Naive thymus-derived CD4-positive, alpha-beta T cell (primary cell): ENCODE measurements at regions not wholly inside any gene's neighbourhood (a gene's known extent, or its start where the extent isn't known, plus 50 kb on each side); places are given as distances from the start of the nearest gene placed in this dataset.
"Not testable (repeated sequence)": the region's sequence is repeated elsewhere in the genome, so short reads cannot be mapped to it uniquely, and the experiment has no call there.

ENCODE experiments used
- ATAC-seq: fragments of 150-1000 bp; cut with Tn5 transposase; 2 replicates; pipeline ENCODE4 v1.10.0; 2021; ENCODE audit warnings: mild to moderate bottlenecking, moderate library complexity
- CTCF ChIA-PET: fragments of 350-600 bp; sonication (Branson Sonifier 250); formaldehyde crosslinking; loops from one replicate; lab custom pipeline; 2021; ENCODE audit warnings: antibody characterized with exemption; lab: Charles Lee
- POLR2A ChIA-PET: fragments of 350-600 bp; sonication (Branson Sonifier 250); formaldehyde crosslinking; loops from one replicate; lab custom pipeline; 2021; ENCODE audit warnings: antibody characterized with exemption, inconsistent platforms; lab: Charles Lee
- DNase-seq, 9 donors: peaks; one replicate each; pipeline versions ENCODE4 v3.0.0 to v3.0.0-alpha.2; 2020 to 2022; ENCODE audit warnings: mixed read lengths in 1 of 9
- H3K27ac ChIP-seq: one replicate; pipeline ENCODE4 v1.7.0; 2013; ENCODE audit warnings: mild to moderate bottlenecking, low read depth, low read length, moderate library complexity
- H3K27me3 ChIP-seq, 2 donors: one replicate each; pipeline ENCODE4 v1.7.0; 2013; ENCODE audit warnings: low read length in 2 of 2, mild to moderate bottlenecking in 2 of 2, moderate library complexity in 2 of 2; ENCODE audit not compliant: control insufficient read depth in 2 of 2, insufficient read depth in 2 of 2
- H3K36me3 ChIP-seq, 3 experiments: 1 replicate in 2 of 3; 2 replicates in 1 of 3; pipeline ENCODE4 v1.7.0; 2013; ENCODE audit warnings: low read length in 3 of 3, mild to moderate bottlenecking in 3 of 3, moderate library complexity in 1 of 3; ENCODE audit not compliant: insufficient read depth in 3 of 3, control insufficient read depth in 2 of 3
- H3K4me1 ChIP-seq, 2 donors: one replicate each; pipeline ENCODE4 v1.7.0; 2013; ENCODE audit warnings: low read length in 2 of 2, mild to moderate bottlenecking in 2 of 2, moderate library complexity in 1 of 2; ENCODE audit not compliant: control insufficient read depth in 2 of 2, insufficient read depth in 2 of 2
- H3K4me3 ChIP-seq: 2 replicates; pipeline ENCODE4 v1.7.0; 2013; ENCODE audit warnings: mild to moderate bottlenecking, low read length
- H3K9me3 ChIP-seq, 3 experiments: 1 replicate in 2 of 3; 2 replicates in 1 of 3; pipeline ENCODE4 v1.7.0; 2013; ENCODE audit warnings: low read length in 3 of 3; ENCODE audit not compliant: control insufficient read depth in 2 of 3
- H3K27ac Mint-ChIP-seq, 9 donors: one replicate each; pipeline ENCODE4 v1.8.0; 2020 to 2022; ENCODE audit warnings: mixed read lengths in 9 of 9, mild to moderate bottlenecking in 8 of 9, moderate library complexity in 5 of 9, inconsistent platforms in 2 of 9
- H3K27me3 Mint-ChIP-seq, 5 donors: one replicate each; pipeline ENCODE4 v1.8.0; 2021 to 2022; ENCODE audit warnings: mixed read lengths in 5 of 5, mild to moderate bottlenecking in 1 of 5
- H3K36me3 Mint-ChIP-seq, 5 donors: one replicate each; pipeline ENCODE4 v1.8.0; 2020 to 2022; ENCODE audit warnings: mixed read lengths in 5 of 5, mild to moderate bottlenecking in 3 of 5, inconsistent platforms in 1 of 5
- H3K4me1 Mint-ChIP-seq, 7 donors: one replicate each; pipeline ENCODE4 v1.8.0; 2020 to 2022; ENCODE audit warnings: mixed read lengths in 7 of 7, mild to moderate bottlenecking in 3 of 7, inconsistent platforms in 1 of 7
- H3K4me3 Mint-ChIP-seq, 10 donors: one replicate each; pipeline ENCODE4 v1.8.0; 2020 to 2022; ENCODE audit warnings: mild to moderate bottlenecking in 10 of 10, mixed read lengths in 10 of 10, moderate library complexity in 6 of 10, inconsistent platforms in 2 of 10
- H3K9me3 Mint-ChIP-seq, 11 donors: one replicate each; pipeline ENCODE4 v1.8.0; 2020 to 2022; ENCODE audit warnings: mixed read lengths in 11 of 11, mild to moderate bottlenecking in 4 of 11, inconsistent platforms in 1 of 11, moderate library complexity in 1 of 11
- intact Hi-C, 2 donors: fragments of 100-400 bp; cut with micrococcal nuclease; formaldehyde crosslinking; loops; one replicate each; pipeline ENCODE4 v1.15.1; 2023

GRCh38 chr11:33976495-33977199 is 74.9 kb upstream of the CAPRIN1 start:
- Mint-ChIP-seq H3K4me1 (no peaks in the 10 kb centered on the region), H3K27me3 (peaks cover 6 to 16% (median 10%) of the 10 kb centered on the region in 5 donors), H3K9me3 (no peaks in the 10 kb centered on the region), H3K36me3 (no peaks in the 10 kb centered on the region), H3K27ac (no peak overlapping the region), H3K4me3 (no peak overlapping the region)
- H3K27me3 ChIP-seq, result no peaks in the 10 kb centered on the region
- ATAC-seq, result no peak
- no peak overlapping the region for H3K4me3 ChIP-seq
- intact Hi-C loops, result no loop called here
- H3K4me1 ChIP-seq, result no peaks in the 10 kb centered on the region
- ChIA-PET POLR2A (interaction anchor here (0.6 kb wide), 1 partner anchor 251 kb away, joined by 3 read pairs; no protein-coding TSS in a partner anchor), CTCF (no interaction called here)
- H3K36me3 ChIP-seq, result no peaks in the 10 kb centered on the region
- H3K27ac ChIP-seq, result no peak overlapping the region
- no peak for DNase-seq
- no peaks in the 10 kb centered on the region for H3K9me3 ChIP-seq

- no peak for ATAC-seq
- Mint-ChIP-seq H3K4me3 (no peak overlapping the region), H3K4me1 (peaks cover 0 to under 1% (median 0%) of the 10 kb centered on the region in 7 donors), H3K36me3 (no peaks in the 10 kb centered on the region), H3K9me3 (no peaks in the 10 kb centered on the region), H3K27me3 (peaks cover 4 to 14% (median 13%) of the 10 kb centered on the region in 5 donors), H3K27ac (no peak overlapping the region)
- intact Hi-C loops, result no loop called here
- Histone ChIP-seq H3K4me3 (no peak overlapping the region), H3K27me3 (no peaks in the 10 kb centered on the region), H3K9me3 (no peaks in the 10 kb centered on the region), H3K4me1 (no peaks in the 10 kb centered on the region), H3K36me3 (no peaks in the 10 kb centered on the region), H3K27ac (no peak overlapping the region)
- DNase-seq, result no peak
- ChIA-PET CTCF (interaction anchor here (0.6 to 1.7 kb wide), 2 partner anchors 12 to 147 kb away, joined by 3 to 4 read pairs; no protein-coding TSS in a partner anchor), POLR2A (no interaction called here)
Observed at GRCh38 chr11:33974804-33975203, 76.7 kb upstream of the CAPRIN1 start.

DNA sequence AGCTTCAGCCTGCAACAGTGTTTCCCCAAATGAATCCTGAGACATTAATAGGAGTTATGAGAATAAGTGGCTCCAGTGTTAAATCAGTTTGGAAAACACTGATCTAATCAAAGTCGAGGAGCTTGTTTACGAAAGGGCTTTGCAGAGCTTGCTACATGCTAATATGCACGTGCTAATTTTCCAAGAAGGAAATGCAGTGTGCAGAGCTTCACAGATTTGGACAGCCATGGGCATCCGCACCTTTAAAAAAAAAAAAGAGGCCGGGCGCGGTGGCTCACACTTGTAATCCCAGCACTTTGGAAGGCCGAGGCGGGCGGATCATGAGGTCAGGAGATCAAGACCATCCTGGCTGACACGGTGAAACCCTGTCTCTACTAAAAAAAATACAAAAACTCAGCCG is 79.7 kb upstream of the LMO2 start:
- H3K9me3 Mint-ChIP-seq, H3K4me1 Mint-ChIP-seq, H3K27ac ChIP-seq, H3K36me3 Mint-ChIP-seq, H3K4me3 ChIP-seq, POLR2A ChIA-PET, H3K4me3 Mint-ChIP-seq, H3K4me1 ChIP-seq, CTCF ChIA-PET, H3K9me3 ChIP-seq, H3K27ac Mint-ChIP-seq, H3K27me3 ChIP-seq, H3K36me3 ChIP-seq, DNase-seq, ATAC-seq: not testable (repeated sequence)
- intact Hi-C loops, result loop anchor here in 1 of 2 donors (1.0 kb wide), 2 partner anchors 113 to 163 kb away; no protein-coding TSS in a partner anchor
- peaks cover 9 to 19% (median 12%) of the 10 kb centered on the region in 5 donors for H3K27me3 Mint-ChIP-seq

DNA sequence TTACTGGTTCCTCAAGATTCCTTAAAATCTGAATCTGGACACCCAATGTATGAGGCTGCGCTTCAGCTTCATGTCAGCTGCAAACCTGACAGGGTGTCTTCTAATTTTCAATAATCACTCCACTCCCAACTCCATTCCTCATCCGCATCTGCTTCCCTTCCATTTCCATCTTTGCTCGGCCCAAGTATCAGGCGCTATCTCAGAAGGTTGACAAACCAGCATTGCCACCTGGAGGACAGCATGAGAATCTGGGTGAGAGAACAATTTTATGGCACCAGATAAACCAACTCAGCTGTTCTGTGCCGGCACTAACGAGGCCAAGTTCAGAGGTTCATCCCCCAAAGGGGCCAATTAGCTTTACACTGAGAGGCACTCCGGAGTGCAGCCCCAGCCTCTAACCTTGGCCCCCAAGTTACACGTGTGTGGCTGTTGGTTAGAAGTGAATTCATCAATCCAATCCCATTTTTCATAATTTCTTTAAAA is 79.1 kb upstream of the LMO2 start:
- Histone ChIP-seq H3K4me1 (no peaks in the 10 kb centered on the region), H3K27me3 (no peaks in the 10 kb centered on the region), H3K36me3 (no peaks in the 10 kb centered on the region), H3K4me3 (no peak overlapping the region), H3K9me3 (no peaks in the 10 kb centered on the region), H3K27ac (no peak overlapping the region)
- H3K4me1 Mint-ChIP-seq, result peaks cover 0 to 1% (median 0%) of the 10 kb centered on the region in 7 donors
- POLR2A ChIA-PET, result no interaction called here
- H3K27ac Mint-ChIP-seq, result no peak overlapping the region
- no peak overlapping the region for H3K4me3 Mint-ChIP-seq
- H3K9me3 Mint-ChIP-seq, result no peaks in the 10 kb centered on the region
- DNase-seq (peak in 3 of 9 donors; percentile 8 to 23 (median 22)), ATAC-seq (peak; percentile 72)
- H3K27me3 Mint-ChIP-seq, result peaks cover 9 to 19% (median 12%) of the 10 kb centered on the region in 5 donors
- intact Hi-C loops, result loop anchor here in 1 of 2 donors (1.0 kb wide), 2 partner anchors 113 to 163 kb away; no protein-coding TSS in a partner anchor
- CTCF ChIA-PET, result interaction anchor here (0.8 kb wide), 1 partner anchor 33 kb away, joined by 3 read pairs; no protein-coding TSS in a partner anchor
- H3K36me3 Mint-ChIP-seq, result no peaks in the 10 kb centered on the region

- Histone ChIP-seq H3K4me1 (no peaks in the 10 kb centered on the region), H3K27me3 (no peaks in the 10 kb centered on the region), H3K36me3 (no peaks in the 10 kb centered on the region), H3K4me3 (no peak overlapping the region), H3K9me3 (no peaks in the 10 kb centered on the region), H3K27ac (no peak overlapping the region)
- Mint-ChIP-seq H3K9me3 (no peaks in the 10 kb centered on the region), H3K27ac (no peak overlapping the region), H3K4me1 (peaks cover 0 to 1% (median 0%) of the 10 kb centered on the region in 7 donors), H3K4me3 (no peak overlapping the region), H3K27me3 (peaks cover 11 to 21% (median 14%) of the 10 kb centered on the region in 5 donors), H3K36me3 (no peaks in the 10 kb centered on the region)
- intact Hi-C loops, result loop anchor here in 1 of 2 donors (5.0 kb wide), 1 partner anchor 75 kb away; the partner anchor contains the start of gene LMO2
- CTCF ChIA-PET, result no interaction called here
- ATAC-seq (no peak), DNase-seq (no peak)
- POLR2A ChIA-PET, result no interaction called here
Observed at GRCh38 chr11:33967451-33967850, 75.6 kb upstream of the LMO2 start.

- H3K4me3 Mint-ChIP-seq, result no peak overlapping the region
- no peak for DNase-seq
- intact Hi-C loops, result loop anchor here in 1 of 2 donors (5.0 kb wide), 1 partner anchor 73 kb away; the partner anchor contains the start of gene LMO2
- Histone ChIP-seq H3K4me1 (no peaks in the 10 kb centered on the region), H3K4me3 (no peak overlapping the region), H3K27me3 (no peaks in the 10 kb centered on the region), H3K36me3 (no peaks in the 10 kb centered on the region), H3K9me3 (no peaks in the 10 kb centered on the region), H3K27ac (no peak overlapping the region)
- H3K4me1 Mint-ChIP-seq, result peaks cover 0 to 1% (median 0%) of the 10 kb centered on the region in 7 donors
- POLR2A ChIA-PET, result no interaction called here
- no peaks in the 10 kb centered on the region for H3K9me3 Mint-ChIP-seq
- no peak for ATAC-seq
- no peak overlapping the region for H3K27ac Mint-ChIP-seq
- H3K36me3 Mint-ChIP-seq, result no peaks in the 10 kb centered on the region
- H3K27me3 Mint-ChIP-seq, result peaks cover 13 to 20% (median 14%) of the 10 kb centered on the region in 5 donors
- CTCF ChIA-PET, result no interaction called here
Observed at GRCh38 chr11:33965032-33965431, 73.2 kb upstream of the LMO2 start.
